ENCODE measurements at regions not wholly inside any gene's neighbourhood (a gene's known extent, or its start where the extent isn't known, plus 50 kb on each side); places are given as distances from the start of the nearest gene placed in this dataset.

- no peaks in the 10 kb centered on the region for H3K9me2 ChIP-seq (ENCODE audit: insufficient read depth)
- no peak overlapping the region for H3K4me3 ChIP-seq
- no peak; the same call in 2 of the 3 replicates for ATAC-seq
- H3K9me3 Mint-ChIP-seq = no peaks in the 10 kb centered on the region
- H2AFZ ChIP-seq = no peak overlapping the region
- H3K4me1 ChIP-seq (ENCODE audit: insufficient read depth) = no peaks in the 10 kb centered on the region
- H3F3A ChIP-seq (replicated peaks; ENCODE audit: low read depth) = no peaks in the 10 kb centered on the region
- H3K27ac Mint-ChIP-seq = peak overlapping the region; percentile 72; the same call in 1 of the 2 replicates
- H3K27me3 Mint-ChIP-seq (ENCODE audit: insufficient read depth, low read depth, poor library complexity) = peaks cover 2% of the 10 kb centered on the region
- no peaks in the 10 kb centered on the region for H3K79me2 ChIP-seq (replicated peaks; ENCODE audit: insufficient read depth)
- H3K27ac ChIP-seq (ENCODE audit: low read depth) = no peak overlapping the region
- H3K27me3 ChIP-seq (ENCODE audit: insufficient read depth) = no peaks in the 10 kb centered on the region
- no peaks in the 10 kb centered on the region; the same call in 2 of the 3 replicates for H3K36me3 Mint-ChIP-seq (ENCODE audit: low read depth)
- H3K36me3 ChIP-seq (ENCODE audit: insufficient read depth) = no peaks in the 10 kb centered on the region
- no peaks in the 10 kb centered on the region for H4K20me1 ChIP-seq (replicated peaks; ENCODE audit: insufficient read depth)
- no peak overlapping the region for H3K4me3 Mint-ChIP-seq
- no peak for TF ChIP-seq NANOG (IDR thresholded peaks at IDR 0.05; ENCODE audit: borderline replicate concordance)
- TF ChIP-seq JUNB (IDR thresholded peaks at IDR 0.05; ENCODE audit: unreplicated experiment) = no peak
- no peak for TF ChIP-seq ZNF331 (CRISPR knock-in tag; IDR thresholded peaks at IDR 0.05; ENCODE audit: low read depth)
- no peak for TF ChIP-seq REST (IDR thresholded peaks at IDR 0.05; ENCODE audit: unreplicated experiment)
- no peak for TF ChIP-seq ETS1 (IDR thresholded peaks at IDR 0.05)
- TF ChIP-seq ZNF462 (CRISPR knock-in tag; IDR thresholded peaks at IDR 0.05) = no peak
- no peak for TF ChIP-seq POLR2AphosphoS5 (IDR thresholded peaks at IDR 0.05; ENCODE audit: low read depth)
- TF ChIP-seq CTCF (conservative IDR thresholded peaks at IDR 0.05; ENCODE audit: low read depth in 2 of 2) = no peak
- no peak for TF ChIP-seq EZH2phosphoT487 (IDR thresholded peaks at IDR 0.05; ENCODE audit: unreplicated experiment)
- no peak for TF ChIP-seq EZH2 (IDR thresholded peaks at IDR 0.05; ENCODE audit: low read depth, unreplicated experiment)
- no peak for TF ChIP-seq STAT1 (IDR thresholded peaks at IDR 0.05; ENCODE audit: unreplicated experiment)
- no peak for TF ChIP-seq ZNF114 (CRISPR knock-in tag; IDR thresholded peaks at IDR 0.05)
- no peak for TF ChIP-seq CREB1 (CRISPR knock-in tag; IDR thresholded peaks at IDR 0.05; ENCODE audit: low read depth)
- DNase-seq (ENCODE audit: low spot score) = no peak
- H3K4me1 Mint-ChIP-seq = peaks cover 3% of the 10 kb centered on the region; the same call in 2 of the 3 replicates
- no peak overlapping the region for H3K4me2 ChIP-seq
Measured at GRCh38 chr5:109936996-109937395, 247.3 kb downstream of the MAN2A1 start.

Data from GM23338 (cell line).